Upper lobe of left lung (tissue), 4 donors: ENCODE measurements at regions not wholly inside any gene's neighbourhood (a gene's known extent, or its start where the extent isn't known, plus 50 kb on each side); places are given as distances from the start of the nearest gene placed in this dataset.
"Not testable (repeated sequence)": the region's sequence is repeated elsewhere in the genome, so short reads cannot be mapped to it uniquely, and the experiment has no call there.

ENCODE experiments used
- CTCF ChIP-seq, 6 experiments: fragments of 450-650 bp in 4 of 6; fragments of 200-600 bp in 2 of 6; sonication (generic) in 2 of 6; IDR thresholded peaks; one replicate each; pipeline ENCODE4 v1.5.1; 2016 to 2019; ENCODE audit warnings: antibody characterized with exemption in 6 of 6
- POLR2AphosphoS5 ChIP-seq, 2 donors: sonication (generic); formaldehyde crosslinking; IDR thresholded peaks; one replicate each; pipeline ENCODE4 v1.5.1; 2017; ENCODE audit warnings: antibody characterized with exemption in 2 of 2

- TF ChIP-seq CTCF, POLR2AphosphoS5 (IDR thresholded peaks at IDR 0.05): not testable (repeated sequence)
These were observed 436.4 kb downstream of the RBFOX1 start for GRCh38 chr16:7769091-7769490.
